Pancreas (tissue), 10 donors: ENCODE measurements at regions not wholly inside any gene's neighbourhood (a gene's known extent, or its start where the extent isn't known, plus 50 kb on each side); places are given as distances from the start of the nearest gene placed in this dataset.
"Not testable (repeated sequence)": the region's sequence is repeated elsewhere in the genome, so short reads cannot be mapped to it uniquely, and the experiment has no call there.

Experiments
- ATAC-seq, 4 donors: fragments of 200-7000 bp; cut with Tn5 transposase; one replicate each; pipeline versions ENCODE4 v1.8.0 to v1.9.1; 2020; ENCODE audit warnings: mild to moderate bottlenecking in 4 of 4, moderate library complexity in 4 of 4
- DNase-seq, 6 donors: peaks; one replicate each; pipeline ENCODE4 v3.0.0-alpha.2; 2020
- FAIRE-seq: peaks from 2 replicates; lab custom pipeline; 2012; peaks lifted over from hg19 to GRCh38; lab: Jason Lieb, UNC
- H3K27ac ChIP-seq, 4 donors: fragments of 200-600 bp; sonication (generic); 1 replicate in 3 of 4; 2 replicates in 1 of 4; pipeline versions ENCODE4 v1.5.0 to v1.8.0; 2020
- H3K27me3 ChIP-seq, 4 donors: fragments of 200-600 bp; one replicate each; pipeline ENCODE4 v1.8.0; 2021
- H3K36me3 ChIP-seq, 3 donors: fragments of 200-600 bp; sonication (generic) in 1 of 3; one replicate each; pipeline versions ENCODE4 v1.5.0 to v1.8.0; 2020 to 2021
- H3K4me1 ChIP-seq, 3 donors: fragments of 200-600 bp; one replicate each; pipeline ENCODE4 v1.8.0; 2021
- H3K4me3 ChIP-seq, 4 donors: fragments of 200-600 bp; sonication (generic) in 2 of 4; one replicate each; pipeline versions ENCODE4 v1.5.0 to v1.8.0; 2020 to 2021
- H3K9me3 ChIP-seq, 4 donors: fragments of 200-600 bp; one replicate each; pipeline ENCODE4 v1.8.0; 2021
- CTCF ChIP-seq, 4 donors: fragments of 200-600 bp; sonication (generic) in 3 of 4; IDR thresholded peaks; one replicate each; pipeline versions ENCODE4 v1.5.0 to v1.8.0; 2021; ENCODE audit warnings: antibody characterized with exemption in 4 of 4
- WGBS, 2 donors: extraction: QIAGEN DNeasy Blood & Tissue Kit; methylation state at CpG; one replicate each; pipeline ENCODE4 v1.1.7; 2013; 5-methylcytosine and 5-hydroxymethylcytosine counted together
- intact Hi-C, 3 donors: fragments of 100-400 bp; cut with DNase I; formaldehyde crosslinking; loops; one replicate each; pipeline versions ENCODE4 v1.11.1 to v1.14.2; 2022
- donor health status: healthy with polysubstance abuse.
- donor health status: DM: no; HTN: no; CAD: no; lungs with moderate emphysema.
- donor health status: DM: no; HTN: no; CAD: no.
- donor health status: control.
- donor health status: control.
- donor health status: Bipolar disorder and iron deficiency.
- donor health status: DM: yes; HTN: yes; CAD: no.
- donor health status: DM: no; HTN: no; CAD: no.
- donor health status: DM: no; HTN: no; CAD: no.
- donor health status: DM: yes; HTN: yes; CAD: no.

- no peak for DNase-seq
- no peak for ATAC-seq
- H3K4me3 ChIP-seq: no peak overlapping the region
- no peaks in the 10 kb centered on the region for H3K27me3 ChIP-seq
- no peaks in the 10 kb centered on the region for H3K36me3 ChIP-seq
- WGBS, 2 donors: 87 to 89% methylated on average over 6 of the region's 6 CpGs
- TF ChIP-seq CTCF (IDR thresholded peaks at IDR 0.05): no peak
- H3K4me1 ChIP-seq: no peaks in the 10 kb centered on the region
- FAIRE-seq: no peak
- no peaks in the 10 kb centered on the region for H3K9me3 ChIP-seq
- no peak overlapping the region for H3K27ac ChIP-seq
- intact Hi-C loops: no loop called here
Observed at GRCh38 chr2:154570501-154570900, 128.0 kb upstream of the KCNJ3 start.

- H3K27me3 ChIP-seq, DNase-seq, H3K4me3 ChIP-seq, FAIRE-seq, H3K27ac ChIP-seq, ATAC-seq, intact Hi-C loops, H3K9me3 ChIP-seq, H3K4me1 ChIP-seq, H3K36me3 ChIP-seq: not testable (repeated sequence)
- WGBS, 2 donors: 87 to 92% methylated on average over 13 of the region's 13 CpGs
Observed at GRCh38 chr2:154576699-154577098, 121.8 kb upstream of the KCNJ3 start.

GRCh38 chr2:154577390-154577789, 121.1 kb upstream of the KCNJ3 start:
- no peak for ATAC-seq
- no peak for FAIRE-seq
- WGBS, 2 donors: 86 to 94% methylated on average over 19 of the region's 19 CpGs
- no peaks in the 10 kb centered on the region for H3K27me3 ChIP-seq
- no peak for DNase-seq
- H3K27ac ChIP-seq: no peak overlapping the region
- H3K4me1 ChIP-seq: no peaks in the 10 kb centered on the region
- H3K9me3 ChIP-seq: no peaks in the 10 kb centered on the region
- intact Hi-C loops: no loop called here
- no peak for TF ChIP-seq CTCF (IDR thresholded peaks at IDR 0.05)
- no peak overlapping the region for H3K4me3 ChIP-seq
- H3K36me3 ChIP-seq: no peaks in the 10 kb centered on the region

GRCh38 chr2:154580767-154581166, 117.7 kb upstream of the KCNJ3 start:
- Histone ChIP-seq H3K36me3 (no peaks in the 10 kb centered on the region), H3K4me3 (no peak overlapping the region), H3K27ac (no peak overlapping the region), H3K9me3 (no peaks in the 10 kb centered on the region), H3K4me1 (no peaks in the 10 kb centered on the region), H3K27me3 (no peaks in the 10 kb centered on the region)
- TF ChIP-seq CTCF (IDR thresholded peaks at IDR 0.05): no peak
- ATAC-seq (no peak), FAIRE-seq (no peak), DNase-seq (no peak)
- intact Hi-C loops: no loop called here
- WGBS, 2 donors: 60 to 76% methylated on average over 3 of the region's 3 CpGs

- intact Hi-C loops, DNase-seq, FAIRE-seq, H3K27ac ChIP-seq, H3K4me1 ChIP-seq, H3K36me3 ChIP-seq, H3K27me3 ChIP-seq, ATAC-seq, H3K9me3 ChIP-seq, H3K4me3 ChIP-seq: not testable (repeated sequence)
- WGBS, 2 donors: 53 to 61% methylated on average over 6 of the region's 6 CpGs
Observed at GRCh38 chr2:154582694-154583093, 115.8 kb upstream of the KCNJ3 start.

- FAIRE-seq, DNase-seq, H3K27ac ChIP-seq, H3K4me3 ChIP-seq, H3K9me3 ChIP-seq, H3K36me3 ChIP-seq, intact Hi-C loops, ATAC-seq, H3K27me3 ChIP-seq, H3K4me1 ChIP-seq: not testable (repeated sequence)
- 85 to 90% methylated on average over 8 of the region's 8 CpGs for WGBS, 2 donors
Observed at GRCh38 chr2:154583274-154583673, 115.2 kb upstream of the KCNJ3 start.
